GM04503 (cell line): ENCODE measurements at regions not wholly inside any gene's neighbourhood (a gene's known extent, or its start where the extent isn't known, plus 50 kb on each side); places are given as distances from the start of the nearest gene placed in this dataset.
"Not testable (repeated sequence)": the region's sequence is repeated elsewhere in the genome, so short reads cannot be mapped to it uniquely, and the experiment has no call there.

Source experiments
- DNase-seq: peaks from one replicate; pipeline ENCODE4 v3.0.0-alpha.2; 2012; ENCODE audit warnings: low read depth

DNA sequence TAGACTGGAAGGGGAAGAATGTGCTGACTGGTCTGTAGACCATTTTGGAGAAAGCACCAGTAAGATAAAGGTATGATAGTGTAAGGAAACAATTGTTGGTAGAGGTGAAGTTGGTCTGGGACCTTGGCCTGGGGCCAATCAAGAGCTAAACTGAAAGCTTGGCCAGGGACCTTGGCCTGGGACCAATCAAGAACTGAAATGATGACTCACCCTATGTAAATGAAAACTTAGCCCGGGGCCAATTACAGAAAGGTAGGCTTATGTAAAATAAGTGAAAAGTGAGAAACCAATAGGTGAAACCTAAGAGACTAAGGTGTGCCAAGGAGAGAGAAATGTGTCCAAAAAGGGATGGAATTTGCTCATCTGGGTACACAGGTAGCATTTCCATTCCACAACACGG is 776.0 kb downstream of the C12orf50 start:
- DNase-seq, result no peak

DNA sequence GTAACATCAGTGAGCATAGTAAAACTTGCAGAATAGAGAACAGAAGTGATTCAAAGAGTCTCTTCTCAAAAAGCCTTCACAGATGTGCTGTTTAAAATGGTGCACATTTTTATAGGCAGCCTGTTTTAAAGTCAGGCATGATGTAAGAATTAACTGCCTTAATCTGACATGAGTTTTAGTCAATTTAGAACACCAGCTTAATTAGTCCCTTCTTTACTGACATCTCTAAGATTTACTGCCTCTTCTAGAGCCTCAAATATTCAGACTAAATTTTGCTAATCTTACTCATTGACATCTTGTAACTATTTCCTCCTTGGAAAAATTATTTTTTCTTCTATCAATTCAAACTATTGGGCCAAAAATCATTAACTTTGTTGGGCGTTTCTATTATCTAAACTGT is 782.5 kb downstream of the C12orf50 start:
- DNase-seq, result no peak

DNA sequence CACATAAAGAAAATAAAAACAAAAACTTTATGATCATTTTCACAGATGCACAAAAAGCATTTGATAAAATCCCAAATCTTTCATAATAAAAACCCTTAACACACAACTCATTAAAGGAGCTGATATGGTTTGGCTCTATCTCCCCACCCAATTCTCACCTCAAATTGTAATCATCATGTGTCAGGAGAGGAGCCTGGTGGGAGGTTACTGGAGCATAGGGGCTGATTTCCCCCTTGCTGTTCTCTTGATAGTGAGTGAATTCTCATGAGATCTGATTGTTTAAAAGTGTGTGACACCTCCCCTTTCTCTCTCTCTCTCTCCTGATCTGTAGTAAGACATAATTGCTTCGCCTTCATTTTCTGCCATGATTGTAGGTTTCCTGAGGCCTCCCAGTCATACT is 790.7 kb downstream of the C12orf50 start:
- DNase-seq, result no peak

DNA sequence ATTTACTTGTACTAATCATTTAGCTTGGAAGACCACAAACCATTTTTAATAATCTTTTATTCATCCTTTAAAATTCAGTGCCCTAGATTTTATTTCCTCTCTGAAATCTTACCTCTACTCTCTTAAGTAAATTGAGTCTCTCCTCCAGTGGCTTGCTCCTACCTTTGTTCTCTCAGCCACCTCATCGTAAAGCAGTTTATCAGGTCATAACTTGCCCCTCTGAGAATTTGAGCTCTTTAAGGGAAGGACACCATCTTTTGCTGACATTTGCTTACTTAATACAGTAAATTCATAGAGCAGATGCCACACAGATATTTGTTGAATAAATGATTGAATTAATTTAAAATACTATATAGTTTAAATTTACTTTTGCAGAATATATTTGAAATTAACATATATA is 794.3 kb downstream of the C12orf50 start:
- no peak for DNase-seq

DNA sequence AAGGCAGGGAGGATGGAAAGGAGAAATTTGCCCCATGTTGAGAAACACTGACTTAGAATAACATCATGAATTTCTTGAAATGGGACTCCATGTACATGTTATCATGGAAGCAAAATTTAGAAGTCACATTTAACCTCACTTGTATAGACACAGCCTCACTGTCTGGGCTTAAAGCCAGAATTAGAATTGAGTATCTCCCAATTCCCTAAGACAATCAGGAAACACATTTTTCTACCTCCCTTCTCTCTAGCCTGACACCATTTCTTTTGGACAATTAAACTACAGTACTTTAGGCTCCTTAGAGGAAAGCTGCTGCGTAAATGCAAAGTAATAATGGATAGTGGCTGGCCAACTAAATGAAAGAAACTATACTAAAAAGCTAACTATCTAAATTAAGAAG is 795.5 kb downstream of the C12orf50 start:
- no peak for DNase-seq

DNA sequence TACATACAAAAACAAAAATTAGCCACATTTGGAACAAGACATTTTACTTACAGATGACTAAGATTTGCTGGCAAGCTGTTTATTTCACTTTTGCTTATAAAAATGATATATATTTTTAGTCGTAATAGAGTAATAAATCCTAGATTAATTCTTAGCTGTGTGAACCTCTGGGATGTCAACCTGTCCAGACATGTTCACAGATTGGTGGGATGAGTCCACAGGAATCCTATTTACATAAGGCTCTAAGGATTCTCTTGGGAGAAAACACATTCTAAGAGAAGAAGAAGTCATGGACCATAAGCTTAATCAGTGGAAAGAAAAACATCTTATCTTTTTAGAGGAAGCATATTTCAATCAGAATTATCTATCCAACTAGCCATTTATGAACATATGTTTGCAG is 797.4 kb downstream of the C12orf50 start:
- no peak for DNase-seq

DNA sequence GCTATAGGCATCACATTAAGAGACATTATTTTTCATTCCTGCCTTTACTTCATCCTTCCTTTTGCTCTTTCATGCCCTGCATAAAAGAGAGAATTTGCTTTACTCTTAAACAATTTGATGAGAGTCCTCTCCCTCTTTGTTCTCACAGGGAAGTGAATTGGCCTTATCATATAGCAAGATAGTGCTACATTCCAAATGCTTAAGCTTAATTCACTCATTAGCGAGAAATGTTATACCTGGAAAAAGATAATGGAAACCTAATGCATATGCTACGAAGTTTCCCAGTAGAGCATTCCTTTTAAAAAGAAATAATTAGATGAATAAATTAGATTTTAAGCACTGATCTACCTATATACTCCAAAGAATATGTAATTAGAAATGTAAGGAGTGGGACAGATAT is 798.8 kb downstream of the C12orf50 start:
- DNase-seq, result no peak

DNA sequence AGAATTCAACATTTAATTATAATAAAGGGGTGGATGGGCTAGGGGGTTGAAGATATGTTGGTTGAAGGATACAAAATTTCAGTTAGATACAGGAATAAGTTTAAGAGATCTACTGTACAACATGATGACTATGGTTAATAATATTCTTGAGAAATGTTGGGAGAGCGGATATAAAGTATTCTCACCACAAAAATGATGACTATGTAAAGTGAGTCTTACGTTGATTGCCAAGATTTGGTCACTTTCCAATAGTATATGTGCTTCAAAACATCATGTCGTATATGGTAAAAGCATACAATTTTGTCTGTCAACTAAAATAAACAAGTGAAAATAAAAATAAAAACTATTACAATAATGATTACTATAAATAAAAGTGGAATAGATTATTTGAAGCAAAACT is 802.0 kb downstream of the C12orf50 start:
- DNase-seq, result no peak

DNA sequence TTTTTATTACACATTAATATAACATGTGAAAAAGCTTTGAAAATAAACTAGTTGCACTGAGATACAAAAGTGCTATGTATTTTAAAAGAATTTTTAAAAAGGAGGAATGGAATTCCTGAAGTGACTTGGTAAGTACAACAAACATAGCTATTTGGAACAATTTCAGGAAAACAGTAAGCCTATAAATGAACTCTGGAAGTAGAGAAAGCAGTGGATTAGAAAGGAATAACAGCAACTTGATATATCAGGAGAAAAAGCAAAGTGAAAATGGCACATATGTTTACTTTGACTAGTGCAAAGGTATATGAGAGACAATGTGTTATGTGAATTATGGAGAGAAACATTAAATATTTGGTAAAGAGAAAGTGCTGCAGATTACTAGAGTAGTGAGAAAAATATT is 811.7 kb downstream of the C12orf50 start:
- DNase-seq, result no peak

DNA sequence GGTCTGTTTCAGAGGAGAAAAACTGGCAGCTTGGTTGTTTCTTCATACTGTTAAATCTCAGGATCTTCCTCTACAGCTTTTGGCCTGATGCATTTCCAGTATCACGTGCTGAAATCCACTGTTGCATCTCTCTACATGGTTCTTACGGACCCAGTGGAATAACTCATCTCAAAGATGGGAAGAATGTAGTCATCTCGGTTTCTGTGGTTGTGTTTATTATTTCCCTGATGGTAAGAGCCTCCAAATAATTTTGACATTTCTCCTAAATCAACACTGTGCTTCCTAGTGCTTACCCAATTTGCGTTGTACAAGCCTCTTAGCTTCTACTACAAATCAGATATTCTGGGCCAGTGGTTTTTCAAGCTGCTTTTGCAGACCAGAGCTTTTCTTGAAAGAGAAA is 812.8 kb downstream of the C12orf50 start:
- no peak for DNase-seq

DNA sequence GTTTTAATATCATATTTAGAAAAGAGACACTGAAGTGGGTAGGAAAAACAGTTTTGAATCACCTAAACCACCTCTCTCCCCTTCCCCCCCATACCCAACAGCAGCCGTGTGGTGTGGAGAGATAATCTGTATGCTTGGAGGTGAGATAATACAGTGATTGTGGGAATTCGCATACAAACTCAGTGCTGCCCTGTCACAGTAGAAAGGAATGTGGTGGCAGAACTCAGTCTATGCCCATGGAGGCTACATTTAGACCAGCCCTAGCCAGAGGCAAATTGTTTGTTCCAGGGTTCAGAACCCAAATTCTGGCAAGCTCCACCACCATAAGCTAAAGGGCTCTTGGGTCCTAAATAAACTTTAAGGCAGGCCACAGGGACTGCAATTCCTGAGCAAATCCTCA is 827.0 kb downstream of the C12orf50 start:
- DNase-seq, result no peak

DNA sequence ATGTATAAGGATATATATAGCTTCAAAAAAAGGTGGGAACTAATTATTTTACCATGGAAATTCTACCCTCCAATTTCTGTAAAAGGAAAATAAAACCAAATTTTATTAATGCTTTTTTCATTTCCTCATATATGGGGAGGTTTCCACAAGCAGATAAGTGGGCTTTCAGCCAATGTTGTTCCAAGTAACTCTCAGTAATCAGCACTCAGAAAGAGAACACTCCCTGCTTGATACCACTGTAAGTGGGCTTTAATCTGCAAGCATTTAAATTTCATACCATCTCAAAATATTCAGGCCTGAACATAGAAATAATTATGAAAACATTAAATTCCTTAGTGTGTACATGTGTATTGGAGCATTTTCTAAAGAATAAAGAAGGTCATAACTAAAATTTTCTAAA is 827.6 kb downstream of the C12orf50 start:
- DNase-seq, result no peak

DNA sequence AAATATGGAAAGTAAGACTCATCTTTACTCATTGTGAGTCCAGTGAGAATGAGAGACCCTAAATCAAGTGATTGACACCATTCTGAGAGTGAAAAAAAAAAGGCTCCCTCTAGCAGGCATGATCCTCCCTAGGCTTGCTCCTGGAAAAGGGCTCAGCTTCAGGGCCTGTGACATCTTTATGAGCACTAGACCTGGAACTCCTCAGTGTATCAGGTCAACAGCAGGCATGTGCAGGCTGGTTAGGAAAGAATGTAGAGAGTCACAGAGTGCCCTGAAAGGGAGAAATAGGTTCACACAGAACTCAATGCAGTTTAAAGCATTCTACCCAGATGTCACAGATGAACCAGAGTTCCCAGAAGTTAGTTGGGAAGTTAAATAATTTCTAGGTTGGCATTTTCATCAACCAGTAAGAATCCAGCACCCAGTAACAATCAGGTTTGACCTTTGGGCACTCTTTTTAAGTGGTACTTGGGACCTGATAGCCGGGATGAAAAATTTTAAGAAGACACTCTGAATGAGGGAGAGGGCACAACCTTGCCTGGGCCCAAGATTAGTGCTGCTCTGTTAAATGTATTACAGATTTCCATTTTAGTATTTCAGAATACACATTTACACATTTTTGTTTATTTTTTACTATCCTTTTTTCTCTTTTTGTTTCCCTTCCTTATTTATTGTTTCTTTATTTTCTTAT is 828.8 kb downstream of the C12orf50 start:
- no peak for DNase-seq

DNA sequence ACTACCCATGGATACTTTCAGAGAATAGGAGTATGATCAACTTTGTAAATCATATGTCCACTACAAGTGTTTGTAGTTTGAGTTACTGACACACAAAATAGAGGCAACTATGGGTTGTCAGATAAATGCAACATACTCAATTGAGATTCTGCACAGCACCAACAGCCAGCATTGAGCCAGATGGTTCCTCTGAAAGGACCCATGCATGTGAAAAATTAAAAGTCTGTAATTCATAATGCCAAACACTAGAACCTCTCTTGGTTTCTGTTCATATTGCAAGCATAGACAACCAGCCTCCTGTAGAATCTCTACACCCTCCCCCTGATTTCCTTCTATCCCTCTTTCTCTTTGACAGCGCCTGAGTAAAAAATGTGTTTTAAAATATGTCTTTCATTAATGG is 831.0 kb downstream of the C12orf50 start:
- no peak for DNase-seq

DNA sequence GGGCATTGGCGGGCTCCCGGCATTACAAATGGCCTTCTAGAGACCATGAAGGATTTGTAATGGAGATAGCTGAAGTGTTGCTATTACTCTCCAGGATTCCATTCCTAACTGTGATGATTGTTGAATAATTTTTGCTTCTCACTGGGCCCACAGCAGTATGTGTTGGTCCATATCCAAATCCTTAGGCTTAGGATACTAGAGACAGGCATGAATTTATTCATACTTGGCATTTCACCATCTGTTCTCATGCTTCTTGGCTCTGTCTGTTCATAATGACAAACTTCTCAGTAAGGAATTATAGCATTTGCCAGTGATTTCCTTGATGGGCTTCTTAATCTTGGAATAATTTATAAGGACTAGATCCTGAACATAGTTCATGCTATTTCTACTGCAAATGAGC is 832.9 kb downstream of the C12orf50 start:
- DNase-seq, result no peak

DNA sequence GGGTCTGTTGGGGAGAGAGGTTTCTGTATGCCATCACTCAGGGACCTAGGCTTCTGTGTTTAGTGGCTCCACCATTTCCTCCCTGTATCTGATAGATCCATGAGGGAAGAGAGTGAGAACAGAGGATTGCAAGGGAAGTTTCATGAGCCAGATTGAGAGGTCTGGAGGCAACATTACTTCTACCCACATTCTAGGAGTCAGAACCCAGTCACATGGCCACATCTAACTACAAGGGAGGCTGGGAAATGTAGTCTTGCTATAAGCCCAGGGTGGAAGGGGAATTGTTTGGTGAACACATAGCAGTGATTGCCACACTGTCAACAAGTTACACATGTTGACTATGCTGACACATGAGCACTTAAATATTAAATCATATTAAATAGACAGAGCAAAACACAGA is 834.8 kb downstream of the C12orf50 start:
- not testable (repeated sequence) for DNase-seq

DNA sequence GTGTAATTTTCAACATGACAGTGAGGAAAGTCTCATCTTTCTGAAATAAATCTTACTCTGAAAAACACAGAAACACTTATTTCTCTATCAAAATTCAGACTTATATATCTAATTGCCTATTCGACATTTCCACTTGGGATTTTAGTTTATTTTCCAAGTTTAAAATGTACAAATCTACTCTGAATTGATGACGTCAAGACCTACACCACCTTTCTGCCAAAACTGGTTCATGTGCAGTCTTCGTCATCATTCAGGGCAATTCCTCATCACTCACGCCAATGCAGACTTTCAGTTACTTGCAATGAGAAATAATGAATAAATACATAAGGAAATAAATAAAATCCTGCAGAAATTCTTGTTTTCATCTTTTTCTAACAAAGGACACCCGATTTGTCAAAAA is 843.8 kb downstream of the C12orf50 start:
- DNase-seq, result no peak

DNA sequence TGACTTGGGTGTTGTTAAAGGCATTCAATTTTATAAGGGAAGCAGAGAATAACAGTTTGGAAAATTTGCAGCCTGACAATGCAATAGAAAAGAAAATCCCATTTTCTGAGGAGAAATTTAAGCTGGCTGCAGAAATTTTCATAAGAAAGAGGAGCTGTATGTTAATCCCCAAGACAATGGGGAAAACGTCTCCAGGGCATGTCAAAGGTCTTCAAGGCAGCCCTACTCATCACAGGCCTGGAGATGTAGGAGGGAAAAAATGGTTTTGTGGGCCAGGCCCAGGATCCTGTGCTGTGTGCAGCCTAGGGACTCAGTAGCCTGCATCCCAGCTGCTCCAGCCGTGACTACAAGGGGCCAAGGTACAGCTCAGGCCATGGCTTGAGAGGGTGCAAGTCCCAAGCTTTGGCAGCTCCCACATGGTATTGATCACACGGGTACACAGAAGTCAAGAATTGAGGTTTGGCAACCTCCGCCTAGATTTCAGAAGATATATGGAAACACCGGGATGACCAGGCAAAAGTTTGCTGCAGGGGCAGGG is 846.4 kb downstream of the C12orf50 start:
- no peak for DNase-seq

DNA sequence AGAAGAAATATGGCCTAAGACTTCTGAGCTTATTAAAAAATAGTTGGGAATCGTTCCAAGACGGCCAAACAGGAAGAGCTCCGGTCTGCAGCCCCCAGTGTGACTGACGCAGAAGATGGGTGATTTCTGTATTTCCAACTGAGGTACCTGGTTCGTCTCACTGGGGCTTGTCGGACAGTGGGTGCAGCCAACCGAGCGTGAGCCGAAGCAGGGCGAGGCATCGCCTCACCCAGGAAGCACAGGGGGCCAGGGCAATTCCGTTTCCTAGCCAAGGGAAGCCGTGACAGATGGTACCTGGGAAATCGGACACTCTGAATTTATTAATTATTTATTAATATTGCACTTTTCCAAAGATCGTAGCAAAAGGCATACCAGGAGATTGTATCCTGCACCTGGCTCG is 857.8 kb downstream of the C12orf50 start:
- no peak for DNase-seq

DNA sequence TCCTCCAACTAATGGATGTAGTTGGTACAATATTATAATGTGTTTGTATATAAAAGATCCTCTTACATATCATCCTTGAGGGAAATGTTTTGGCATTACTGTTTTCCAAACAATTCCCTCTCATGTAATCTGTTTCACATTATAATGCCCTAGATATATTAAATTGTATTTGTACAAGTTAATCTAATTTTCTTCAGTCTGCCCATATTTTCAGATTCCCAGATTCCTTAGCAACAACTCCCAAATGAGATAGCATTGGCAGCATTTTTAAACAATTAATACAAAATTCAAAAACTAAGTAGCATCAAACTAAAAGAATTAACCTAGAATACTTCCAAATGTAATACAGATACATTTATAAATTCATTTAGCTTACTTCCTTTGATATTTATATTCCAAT is 860.2 kb downstream of the C12orf50 start:
- DNase-seq, result no peak

DNA sequence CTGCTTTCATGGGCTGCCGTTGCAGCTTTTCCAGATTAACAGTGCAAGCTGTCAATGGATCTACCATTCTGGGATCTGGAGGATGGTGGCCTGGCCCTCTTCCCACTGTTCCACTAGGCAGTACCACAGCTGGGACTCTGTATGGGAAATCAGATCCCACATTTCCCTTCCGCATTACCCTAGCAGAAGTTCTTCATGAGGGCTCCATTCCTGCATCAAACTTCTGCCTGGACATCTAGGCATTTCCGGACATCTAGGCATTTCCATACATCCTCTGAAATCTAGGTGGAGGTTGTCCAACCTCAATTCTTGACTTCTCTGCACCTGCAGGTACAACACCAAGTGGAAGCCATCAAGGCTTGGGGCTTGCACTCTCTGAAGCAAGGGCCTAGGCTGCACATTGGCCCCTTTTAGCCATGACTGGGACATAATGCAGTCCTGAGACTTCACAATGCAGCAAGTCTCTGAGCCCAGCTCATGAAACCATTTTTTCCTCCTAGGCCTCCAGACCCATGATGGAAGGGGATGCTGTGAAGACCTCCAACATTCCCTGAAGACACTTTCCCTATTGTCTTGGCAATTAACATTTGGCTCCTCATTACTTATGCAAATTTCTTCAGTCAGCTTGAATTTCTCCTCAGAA is 863.3 kb downstream of the C12orf50 start:
- no peak for DNase-seq

DNA sequence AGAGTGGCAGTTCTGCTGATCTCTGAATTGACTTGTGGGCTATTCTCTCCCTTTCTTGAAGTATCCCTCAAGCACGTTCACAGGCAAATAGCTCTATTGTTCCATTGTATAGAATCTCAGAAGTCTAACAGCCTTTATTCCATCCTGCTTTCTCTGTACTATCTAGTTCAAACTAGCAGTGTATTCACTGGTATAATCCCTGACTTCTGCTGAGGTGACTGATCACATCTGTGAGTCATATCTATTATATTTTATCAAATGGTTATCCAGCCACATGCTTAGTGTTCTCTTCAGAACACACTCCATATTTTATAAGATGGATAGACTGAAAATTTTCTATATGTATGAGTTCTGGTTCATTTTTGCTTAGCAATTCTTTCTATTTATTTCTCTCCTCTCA is 866.1 kb downstream of the C12orf50 start:
- no peak for DNase-seq

DNA sequence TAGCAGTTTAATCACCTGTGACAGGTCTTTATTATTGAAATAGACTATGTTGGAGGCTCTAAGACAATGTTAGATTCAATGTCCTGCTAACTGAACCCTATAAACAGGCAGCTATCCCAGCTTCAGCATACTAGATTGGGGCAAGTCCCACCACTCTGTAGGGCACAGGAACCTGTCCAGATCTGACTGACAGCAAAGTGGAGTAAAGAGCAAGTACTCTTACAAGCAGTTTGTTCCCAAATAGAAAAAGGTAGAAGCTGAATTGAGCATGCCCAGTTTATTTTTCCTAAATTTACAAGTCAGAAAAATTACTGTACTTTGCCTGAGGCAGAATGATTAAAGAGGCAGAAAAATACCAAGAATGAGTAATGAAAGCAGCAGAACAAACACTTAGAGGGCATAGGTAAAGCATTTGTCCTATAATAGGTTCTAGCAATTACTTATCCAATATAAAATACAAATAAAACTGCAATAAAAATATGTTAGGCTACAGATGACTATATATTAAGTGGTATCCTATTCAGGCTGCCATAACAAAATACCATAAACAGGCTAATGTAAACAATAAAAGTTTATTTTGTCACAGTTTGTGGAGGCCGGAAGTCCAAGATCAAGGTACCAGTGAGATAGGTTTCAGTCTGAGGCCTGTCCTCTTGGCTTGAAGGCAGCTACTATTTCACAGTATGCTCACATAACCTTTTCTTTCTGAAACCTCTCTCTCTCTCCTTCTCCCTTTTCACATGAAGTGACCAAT is 868.2 kb downstream of the C12orf50 start:
- no peak for DNase-seq
